ENCODE measurements at regions not wholly inside any gene's neighbourhood (a gene's known extent, or its start where the extent isn't known, plus 50 kb on each side); places are given as distances from the start of the nearest gene placed in this dataset.

GRCh38 chr4:27985522-27985921, 1124.9 kb downstream of the STIM2 start:
- Mint-ChIP-seq H3K27me3 (ENCODE audit: unreplicated experiment) (no peaks in the 10 kb centered on the region), H3K36me3 (ENCODE audit: unreplicated experiment) (no peaks in the 10 kb centered on the region), H3K4me3 (ENCODE audit: unreplicated experiment) (no peak overlapping the region), H3K27ac (ENCODE audit: unreplicated experiment) (no peak overlapping the region), H3K4me1 (ENCODE audit: low read depth, unreplicated experiment) (no peaks in the 10 kb centered on the region), H3K9me3 (ENCODE audit: unreplicated experiment) (no peaks in the 10 kb centered on the region)
- no peak for DNase-seq
- TF ChIP-seq CTCF (IDR thresholded peaks at IDR 0.05; ENCODE audit: partially characterized antibody, unreplicated experiment), result no peak

GRCh38 chr4:27986476-27986875, 1125.8 kb downstream of the STIM2 start:
- H3K4me3 Mint-ChIP-seq (ENCODE audit: unreplicated experiment), result no peak overlapping the region
- no peaks in the 10 kb centered on the region for H3K9me3 Mint-ChIP-seq (ENCODE audit: unreplicated experiment)
- no peak overlapping the region for H3K27ac Mint-ChIP-seq (ENCODE audit: unreplicated experiment)
- no peak for DNase-seq
- H3K27me3 Mint-ChIP-seq (ENCODE audit: unreplicated experiment), result no peaks in the 10 kb centered on the region
- TF ChIP-seq CTCF (IDR thresholded peaks at IDR 0.05; ENCODE audit: partially characterized antibody, unreplicated experiment), result no peak
- H3K4me1 Mint-ChIP-seq (ENCODE audit: low read depth, unreplicated experiment), result no peaks in the 10 kb centered on the region
- H3K36me3 Mint-ChIP-seq (ENCODE audit: unreplicated experiment), result no peaks in the 10 kb centered on the region

GRCh38 chr4:28001698-28002097, 1141.1 kb downstream of the STIM2 start:
- H3K27me3 Mint-ChIP-seq (ENCODE audit: unreplicated experiment), result no peaks in the 10 kb centered on the region
- no peak for TF ChIP-seq CTCF (IDR thresholded peaks at IDR 0.05; ENCODE audit: partially characterized antibody, unreplicated experiment)
- no peak for DNase-seq
- H3K4me1 Mint-ChIP-seq (ENCODE audit: low read depth, unreplicated experiment), result peaks cover 3% of the 10 kb centered on the region
- H3K9me3 Mint-ChIP-seq (ENCODE audit: unreplicated experiment), result no peaks in the 10 kb centered on the region
- H3K27ac Mint-ChIP-seq (ENCODE audit: unreplicated experiment), result no peak overlapping the region
- no peak overlapping the region for H3K4me3 Mint-ChIP-seq (ENCODE audit: unreplicated experiment)
- H3K36me3 Mint-ChIP-seq (ENCODE audit: unreplicated experiment), result no peaks in the 10 kb centered on the region

GRCh38 chr4:28004520-28004919, 1143.9 kb downstream of the STIM2 start:
- DNase-seq, result no peak
- no peaks in the 10 kb centered on the region for H3K27me3 Mint-ChIP-seq (ENCODE audit: unreplicated experiment)
- no peak overlapping the region for H3K27ac Mint-ChIP-seq (ENCODE audit: unreplicated experiment)
- no peak overlapping the region for H3K4me3 Mint-ChIP-seq (ENCODE audit: unreplicated experiment)
- no peak for TF ChIP-seq CTCF (IDR thresholded peaks at IDR 0.05; ENCODE audit: partially characterized antibody, unreplicated experiment)
- no peaks in the 10 kb centered on the region for H3K9me3 Mint-ChIP-seq (ENCODE audit: unreplicated experiment)
- no peaks in the 10 kb centered on the region for H3K36me3 Mint-ChIP-seq (ENCODE audit: unreplicated experiment)
- peaks cover 3% of the 10 kb centered on the region for H3K4me1 Mint-ChIP-seq (ENCODE audit: low read depth, unreplicated experiment)

- peaks cover 2% of the 10 kb centered on the region for H3K9me3 Mint-ChIP-seq (ENCODE audit: unreplicated experiment)
These were observed 1145.4 kb downstream of the STIM2 start for GRCh38 chr4:28006021-28006420.

More at GRCh38 chr4:28006021-28006420, 1145.4 kb downstream of the STIM2 start:
- Mint-ChIP-seq H3K4me3 (ENCODE audit: unreplicated experiment) (no peak overlapping the region), H3K36me3 (ENCODE audit: unreplicated experiment) (no peaks in the 10 kb centered on the region), H3K4me1 (ENCODE audit: low read depth, unreplicated experiment) (peaks cover 6% of the 10 kb centered on the region), H3K27ac (ENCODE audit: unreplicated experiment) (no peak overlapping the region), H3K27me3 (ENCODE audit: unreplicated experiment) (peaks cover 4% of the 10 kb centered on the region)
- DNase-seq, result no peak
- TF ChIP-seq CTCF (IDR thresholded peaks at IDR 0.05; ENCODE audit: partially characterized antibody, unreplicated experiment), result no peak

All from glutamatergic neuron (in vitro differentiated cells).